Putamen (tissue), 1 donor: ENCODE measurements at regions not wholly inside any gene's neighbourhood (a gene's known extent, or its start where the extent isn't known, plus 50 kb on each side); places are given as distances from the start of the nearest gene placed in this dataset.
"Not testable (repeated sequence)": the region's sequence is repeated elsewhere in the genome, so short reads cannot be mapped to it uniquely, and the experiment has no call there.

Experiments
- DNase-seq: peaks from one replicate; pipeline ENCODE4 v3.0.0-alpha.2; 2016; ENCODE audit warnings: low spot score

GRCh38 chr1:185681034-185681633 is 53.1 kb upstream of the HMCN1 start:
- DNase-seq: no peak

- DNase-seq: no peak
Observed at GRCh38 chr1:185680453-185680852, 53.7 kb upstream of the HMCN1 start.

GRCh38 chr1:185679220-185679619 is 55.0 kb upstream of the HMCN1 start:
- no peak for DNase-seq

- DNase-seq: no peak
Observed at GRCh38 chr1:185676969-185677368, 57.2 kb upstream of the HMCN1 start.

- DNase-seq: no peak
Observed at GRCh38 chr1:185674201-185674600, 60.0 kb upstream of the HMCN1 start.

- no peak for DNase-seq
Observed at GRCh38 chr1:185672719-185673360, 61.4 kb upstream of the HMCN1 start.

- DNase-seq: no peak
Observed at GRCh38 chr1:185670187-185670627, 64.0 kb upstream of the HMCN1 start.

- DNase-seq: no peak
Observed at GRCh38 chr1:185668013-185668412, 66.2 kb upstream of the HMCN1 start.

- DNase-seq: no peak
Observed at GRCh38 chr1:185666582-185666981, 67.6 kb upstream of the HMCN1 start.

- DNase-seq: no peak
Observed at GRCh38 chr1:185663771-185664296, 70.4 kb upstream of the HMCN1 start.

GRCh38 chr1:185663332-185663731 is 70.9 kb upstream of the HMCN1 start:
- no peak for DNase-seq

- DNase-seq: no peak
Observed at GRCh38 chr1:185661971-185662370, 72.2 kb upstream of the HMCN1 start.

- no peak for DNase-seq
Observed at GRCh38 chr1:185656663-185657062, 77.5 kb upstream of the HMCN1 start.

- no peak for DNase-seq
Observed at GRCh38 chr1:185654952-185655314, 79.3 kb upstream of the HMCN1 start.

GRCh38 chr1:185654199-185654951 is 79.8 kb upstream of the HMCN1 start:
- no peak for DNase-seq

- no peak for DNase-seq
Observed at GRCh38 chr1:185653615-185654014, 80.6 kb upstream of the HMCN1 start.

- no peak for DNase-seq
Observed at GRCh38 chr1:185652348-185652747, 81.8 kb upstream of the HMCN1 start.

GRCh38 chr1:185650602-185651230 is 83.5 kb upstream of the HMCN1 start:
- no peak for DNase-seq

GRCh38 chr1:185648858-185649589 is 85.2 kb upstream of the HMCN1 start:
- no peak for DNase-seq

- not testable (repeated sequence) for DNase-seq
Observed at GRCh38 chr1:185647597-185648267, 86.5 kb upstream of the HMCN1 start.

- peak; percentile 59 for DNase-seq
Observed at GRCh38 chr1:185646202-185646683, 87.9 kb upstream of the HMCN1 start.
